WTC11 (cell line): ENCODE measurements at regions not wholly inside any gene's neighbourhood (a gene's known extent, or its start where the extent isn't known, plus 50 kb on each side); places are given as distances from the start of the nearest gene placed in this dataset.

ENCODE experiments used
- ATAC-seq: fragments of 200-7000 bp; cut with Tn5 transposase; 2 replicates; pipeline ENCODE4 v1.10.0; 2021; ENCODE audit warnings: mild to moderate bottlenecking, moderate library complexity
- CTCF ChIA-PET: fragments of 300-600 bp; sonication (Branson Sonifier 250); formaldehyde crosslinking; loops from one replicate; lab custom pipeline; 2021; ENCODE audit warnings: antibody characterized with exemption; lab: Charles Lee
- POLR2A ChIA-PET: fragments of 350-600 bp; sonication (Branson Sonifier 250); formaldehyde crosslinking; loops from one replicate; lab custom pipeline; 2021; ENCODE audit warnings: antibody characterized with exemption; lab: Charles Lee
- DNase-seq: peaks from one replicate; pipeline ENCODE4 v3.0.0; 2021; ENCODE audit warnings: low spot score
- H3K27ac Mint-ChIP-seq: 2 replicates; pipeline ENCODE4 v1.8.0; 2021; ENCODE audit warnings: mixed read lengths
- H3K27me3 Mint-ChIP-seq: 2 replicates; pipeline ENCODE4 v1.8.0; 2021; ENCODE audit warnings: low read depth, mild to moderate bottlenecking, moderate library complexity, mixed read lengths
- H3K36me3 Mint-ChIP-seq: 2 replicates; pipeline ENCODE4 v1.8.0; 2021; ENCODE audit warnings: mixed read lengths
- H3K4me1 Mint-ChIP-seq: 2 replicates; pipeline ENCODE4 v1.8.0; 2022; ENCODE audit warnings: mixed read lengths
- H3K4me3 Mint-ChIP-seq: 2 replicates; pipeline ENCODE4 v1.8.0; 2021; ENCODE audit warnings: mild to moderate bottlenecking, moderate library complexity, mixed read lengths
- H3K9me3 Mint-ChIP-seq: 2 replicates; pipeline ENCODE4 v1.8.0; 2021; ENCODE audit warnings: mixed read lengths
- AFF4 ChIP-seq: sonication (generic); formaldehyde crosslinking; IDR thresholded peaks from 2 replicates; pipeline ENCODE4 v1.8.1; 2023; ENCODE audit warnings: mild to moderate bottlenecking, missing genetic modification reagents, borderline replicate concordance
- CDX4 ChIP-seq: fragments of 250-450 bp; sonication (Bioruptor Pico); IDR thresholded peaks from 2 replicates; pipeline ENCODE4 v1.9.0; 2021; ENCODE audit warnings: moderate library complexity, mild to moderate bottlenecking, inconsistent platforms, borderline replicate concordance
- CREM ChIP-seq: sonication (generic); formaldehyde crosslinking; IDR thresholded peaks from 2 replicates; pipeline ENCODE4 v1.8.1; 2022; ENCODE audit warnings: mild to moderate bottlenecking, missing genetic modification reagents, moderate library complexity
- ERG ChIP-seq: fragments of 250-450 bp; sonication (Bioruptor Pico); IDR thresholded peaks from 2 replicates; pipeline ENCODE4 v1.8.0; 2021; ENCODE audit warnings: mild to moderate bottlenecking
- JAZF1 ChIP-seq: fragments of 250-450 bp; sonication (Bioruptor Pico); IDR thresholded peaks from 2 replicates; pipeline ENCODE4 v1.9.0; 2021; ENCODE audit warnings: moderate library complexity, mild to moderate bottlenecking, inconsistent platforms
- MAX ChIP-seq: sonication (generic); formaldehyde crosslinking; IDR thresholded peaks from 2 replicates; pipeline ENCODE4 v1.8.0; 2022; ENCODE audit warnings: mild to moderate bottlenecking, missing genetic modification reagents
- NFATC4 ChIP-seq: fragments of 250-450 bp; sonication (Bioruptor Pico); IDR thresholded peaks from 2 replicates; pipeline ENCODE4 v1.9.0; 2021; ENCODE audit warnings: mild to moderate bottlenecking
- NFE2L1 ChIP-seq: sonication (generic); formaldehyde crosslinking; IDR thresholded peaks from 2 replicates; pipeline ENCODE4 v1.8.1; 2023; ENCODE audit warnings: missing genetic modification reagents
- PREB ChIP-seq: sonication (generic); formaldehyde crosslinking; IDR thresholded peaks from 2 replicates; pipeline ENCODE4 v1.8.1; 2022; ENCODE audit warnings: mild to moderate bottlenecking, missing genetic modification reagents, moderate library complexity, borderline replicate concordance
- SMAD3 ChIP-seq: sonication (generic); formaldehyde crosslinking; IDR thresholded peaks from 2 replicates; pipeline ENCODE4 v1.8.0; 2022; ENCODE audit warnings: missing genetic modification reagents, mild to moderate bottlenecking, borderline replicate concordance
- SMAD4 ChIP-seq: sonication (generic); formaldehyde crosslinking; IDR thresholded peaks from 2 replicates; pipeline ENCODE4 v1.8.0; 2022; ENCODE audit warnings: mild to moderate bottlenecking, missing genetic modification reagents
- SOX15 ChIP-seq: fragments of 250-450 bp; sonication (Bioruptor Pico); IDR thresholded peaks from 2 replicates; pipeline ENCODE4 v1.9.0; 2021; ENCODE audit warnings: mild to moderate bottlenecking
- TCF7 ChIP-seq: sonication (generic); formaldehyde crosslinking; IDR thresholded peaks from 2 replicates; pipeline ENCODE4 v1.8.0; 2022; ENCODE audit warnings: mild to moderate bottlenecking, low read depth, missing genetic modification reagents, moderate library complexity
- TEAD4 ChIP-seq: sonication (generic); formaldehyde crosslinking; IDR thresholded peaks from 2 replicates; pipeline ENCODE4 v1.8.0; 2022; ENCODE audit warnings: mild to moderate bottlenecking, missing genetic modification reagents
- TP53 ChIP-seq: sonication (generic); formaldehyde crosslinking; IDR thresholded peaks from 2 replicates; pipeline ENCODE4 v1.8.1; 2023; ENCODE audit warnings: mild to moderate bottlenecking, missing genetic modification reagents
- USF2 ChIP-seq: sonication (generic); formaldehyde crosslinking; IDR thresholded peaks from 2 replicates; pipeline ENCODE4 v1.8.1; 2023; ENCODE audit warnings: mild to moderate bottlenecking, missing genetic modification reagents, moderate library complexity
- ZNF219 ChIP-seq: sonication (generic); formaldehyde crosslinking; IDR thresholded peaks from 2 replicates; pipeline ENCODE4 v1.8.0; 2023; ENCODE audit warnings: missing genetic modification reagents, mild to moderate bottlenecking, borderline replicate concordance
- ZNF281 ChIP-seq: sonication (generic); formaldehyde crosslinking; IDR thresholded peaks from 2 replicates; pipeline ENCODE4 v1.8.0; 2023; ENCODE audit warnings: mild to moderate bottlenecking, missing genetic modification reagents
- ZNF317 ChIP-seq: sonication (generic); formaldehyde crosslinking; IDR thresholded peaks from 2 replicates; pipeline ENCODE4 v1.8.1; 2023; ENCODE audit warnings: low read depth, mild to moderate bottlenecking, moderate library complexity, missing genetic modification reagents, borderline replicate concordance
- ZNF416 ChIP-seq: fragments of 250-450 bp; sonication (Bioruptor Pico); IDR thresholded peaks from 2 replicates; pipeline ENCODE4 v1.9.0; 2021; ENCODE audit warnings: mild to moderate bottlenecking, inconsistent platforms

GRCh38 chr11:27868709-27869108 lies 168.5 kb upstream of the BDNF start (continued):
- TF ChIP-seq USF2 (CRISPR knock-in tag) (no peak), PREB (no peak), TP53 (no peak)

- Mint-ChIP-seq H3K27me3 (peaks cover 11% of the 10 kb centered on the region), H3K4me3 (no peak overlapping the region), H3K9me3 (peaks cover 6% of the 10 kb centered on the region), H3K36me3 (no peaks in the 10 kb centered on the region), H3K4me1 (0 out of 2 replicates have a peak, but pooled peaks cover 7% of the 10 kb centered on the region), H3K27ac (no peak overlapping the region)
- DNase-seq (no peak), ATAC-seq (no peak)
- TF ChIP-seq ZNF219 (CRISPR knock-in tag) (no peak), SOX15 (CRISPR knock-in tag) (no peak), SMAD3 (CRISPR knock-in tag) (no peak), SMAD4 (CRISPR knock-in tag) (no peak), TP53 (no peak), TEAD4 (no peak), NFATC4 (no peak), NFE2L1 (CRISPR knock-in tag) (no peak), ZNF317 (CRISPR knock-in tag) (no peak), CDX4 (CRISPR knock-in tag) (no peak), ZNF416 (CRISPR knock-in tag) (no peak), JAZF1 (CRISPR knock-in tag) (no peak), TCF7 (CRISPR knock-in tag) (no peak), CREM (CRISPR knock-in tag) (no peak), MAX (CRISPR knock-in tag) (no peak), ZNF281 (CRISPR knock-in tag) (no peak), ERG (no peak), AFF4 (CRISPR knock-in tag) (no peak)
- CTCF ChIA-PET: no interaction called here
- POLR2A ChIA-PET: no interaction called here
Observed at GRCh38 chr11:27868226-27868625, 168.0 kb upstream of the BDNF start.
